Type B pancreatic cell (in vitro differentiated cells): ENCODE measurements at regions not wholly inside any gene's neighbourhood (a gene's known extent, or its start where the extent isn't known, plus 50 kb on each side); places are given as distances from the start of the nearest gene placed in this dataset.

Experiments
- DNase-seq: peaks from one replicate; pipeline ENCODE4 v3.0.0; 2021; ENCODE audit warnings: mixed read lengths; ENCODE audit not compliant: unreplicated experiment; ENCODE audit errors: extremely low spot score
- H3K27ac Mint-ChIP-seq: 2 replicates; pipeline ENCODE4 v1.8.0; 2021; ENCODE audit warnings: mild to moderate bottlenecking, mixed read lengths
- H3K27me3 Mint-ChIP-seq: 2 replicates; pipeline ENCODE4 v1.8.0; 2021; ENCODE audit warnings: mixed read lengths
- H3K36me3 Mint-ChIP-seq: 2 replicates; pipeline ENCODE4 v1.8.0; 2021; ENCODE audit warnings: mixed read lengths
- H3K4me1 Mint-ChIP-seq: one replicate; pipeline ENCODE4 v1.8.0; 2021; ENCODE audit warnings: mixed read lengths; ENCODE audit not compliant: unreplicated experiment
- H3K4me3 Mint-ChIP-seq: 2 replicates; pipeline ENCODE4 v1.8.0; 2021; ENCODE audit warnings: mild to moderate bottlenecking, mixed read lengths
- H3K9me3 Mint-ChIP-seq: 2 replicates; pipeline ENCODE4 v1.8.0; 2021; ENCODE audit warnings: mixed read lengths
- TF ChIP-seq, protein P1 (sequence below): fragments of 200-600 bp; sonication (generic); conservative IDR thresholded peaks from 2 replicates; pipeline ENCODE4 v1.5.0; 2021; ENCODE audit warnings: antibody characterized with exemption, mild to moderate bottlenecking

DNA sequence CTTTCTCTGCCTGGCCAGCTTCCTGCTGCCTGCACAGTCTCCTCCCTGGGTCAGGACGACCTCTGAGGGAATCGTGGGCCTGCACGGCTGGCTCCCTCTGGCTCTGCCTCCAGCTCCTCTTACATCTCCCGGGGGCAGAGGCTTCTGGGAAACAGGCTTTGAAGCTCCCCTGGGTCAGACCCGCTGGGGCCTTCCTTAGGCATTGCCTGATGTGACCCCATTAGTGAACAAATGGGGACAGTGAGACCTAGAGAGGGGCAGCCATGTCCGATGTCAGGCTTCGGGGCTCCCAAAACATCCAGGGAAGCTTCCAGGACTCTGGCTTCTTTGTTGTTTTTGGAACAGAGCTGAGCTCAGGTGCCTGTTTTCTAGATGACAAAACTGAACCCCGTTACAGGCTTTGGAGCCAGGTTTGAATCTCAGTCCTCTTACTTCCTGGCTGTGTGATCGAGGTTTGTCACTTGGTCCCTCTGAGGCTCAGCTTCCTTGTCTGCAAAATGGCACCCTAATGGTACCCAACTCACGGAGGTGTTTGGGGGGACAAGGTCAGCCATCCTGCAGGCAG, 94.3 kb downstream of the CEBPB start:
- H3K27me3 Mint-ChIP-seq: no peaks in the 10 kb centered on the region
- H3K27ac Mint-ChIP-seq: peak overlapping the region; percentile 73

DNA sequence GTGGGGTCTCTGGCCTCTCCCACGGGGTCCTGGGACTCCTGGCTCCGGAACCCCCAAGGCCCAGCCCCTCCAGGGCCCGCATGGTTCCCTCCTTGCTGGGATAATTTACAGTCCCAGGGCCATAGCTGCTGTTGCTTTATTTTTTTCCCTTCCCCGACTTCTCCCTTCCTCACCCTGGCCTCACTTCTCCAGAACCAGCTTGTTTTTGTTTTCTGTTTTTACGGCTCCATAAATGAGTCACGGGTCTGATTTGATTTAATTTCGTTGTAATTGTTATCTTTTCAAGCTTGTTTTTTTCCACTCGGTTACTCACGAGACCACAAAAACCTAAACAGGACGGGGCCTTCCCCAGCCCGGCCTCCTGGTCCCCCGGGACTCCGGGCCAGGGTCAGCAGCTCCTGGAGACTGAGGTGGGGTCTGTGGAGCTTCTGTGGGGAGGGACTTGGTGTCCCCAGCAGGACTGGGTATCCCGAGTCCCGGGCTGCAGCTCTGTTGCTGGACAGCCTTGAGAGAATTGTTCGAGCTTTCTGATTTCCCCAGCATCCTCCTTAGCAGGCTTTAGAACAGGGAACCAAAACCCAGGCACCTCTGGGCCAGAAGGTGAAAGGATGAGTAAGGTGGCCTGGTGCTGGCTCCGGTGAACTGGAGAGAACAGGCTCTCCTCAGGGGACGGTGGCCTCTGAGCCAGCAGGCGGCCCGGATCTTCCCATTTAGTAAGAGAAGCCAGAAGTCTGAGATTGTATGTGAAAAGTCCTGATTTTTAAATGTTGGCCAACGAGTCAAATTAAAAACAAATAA, 94.9 kb downstream of the CEBPB start:
- DNase-seq: no peak
- H3K27me3 Mint-ChIP-seq: no peaks in the 10 kb centered on the region
- no peaks in the 10 kb centered on the region for H3K9me3 Mint-ChIP-seq
- no peak overlapping the region for H3K4me3 Mint-ChIP-seq
- peaks cover 30% of the 10 kb centered on the region for H3K4me1 Mint-ChIP-seq
- H3K36me3 Mint-ChIP-seq: no peaks in the 10 kb centered on the region
- H3K27ac Mint-ChIP-seq: peak overlapping the region; percentile 15
- TF ChIP-seq, protein P1, sequence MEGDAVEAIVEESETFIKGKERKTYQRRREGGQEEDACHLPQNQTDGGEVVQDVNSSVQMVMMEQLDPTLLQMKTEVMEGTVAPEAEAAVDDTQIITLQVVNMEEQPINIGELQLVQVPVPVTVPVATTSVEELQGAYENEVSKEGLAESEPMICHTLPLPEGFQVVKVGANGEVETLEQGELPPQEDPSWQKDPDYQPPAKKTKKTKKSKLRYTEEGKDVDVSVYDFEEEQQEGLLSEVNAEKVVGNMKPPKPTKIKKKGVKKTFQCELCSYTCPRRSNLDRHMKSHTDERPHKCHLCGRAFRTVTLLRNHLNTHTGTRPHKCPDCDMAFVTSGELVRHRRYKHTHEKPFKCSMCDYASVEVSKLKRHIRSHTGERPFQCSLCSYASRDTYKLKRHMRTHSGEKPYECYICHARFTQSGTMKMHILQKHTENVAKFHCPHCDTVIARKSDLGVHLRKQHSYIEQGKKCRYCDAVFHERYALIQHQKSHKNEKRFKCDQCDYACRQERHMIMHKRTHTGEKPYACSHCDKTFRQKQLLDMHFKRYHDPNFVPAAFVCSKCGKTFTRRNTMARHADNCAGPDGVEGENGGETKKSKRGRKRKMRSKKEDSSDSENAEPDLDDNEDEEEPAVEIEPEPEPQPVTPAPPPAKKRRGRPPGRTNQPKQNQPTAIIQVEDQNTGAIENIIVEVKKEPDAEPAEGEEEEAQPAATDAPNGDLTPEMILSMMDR: no peak

More for the DNA sequence above, 94.3 kb downstream of the CEBPB start:
- Mint-ChIP-seq H3K4me1 (peaks cover 30% of the 10 kb centered on the region), H3K9me3 (no peaks in the 10 kb centered on the region), H3K36me3 (no peaks in the 10 kb centered on the region), H3K4me3 (no peak overlapping the region)
- DNase-seq: no peak
- TF ChIP-seq, protein P1: no peak

DNA sequence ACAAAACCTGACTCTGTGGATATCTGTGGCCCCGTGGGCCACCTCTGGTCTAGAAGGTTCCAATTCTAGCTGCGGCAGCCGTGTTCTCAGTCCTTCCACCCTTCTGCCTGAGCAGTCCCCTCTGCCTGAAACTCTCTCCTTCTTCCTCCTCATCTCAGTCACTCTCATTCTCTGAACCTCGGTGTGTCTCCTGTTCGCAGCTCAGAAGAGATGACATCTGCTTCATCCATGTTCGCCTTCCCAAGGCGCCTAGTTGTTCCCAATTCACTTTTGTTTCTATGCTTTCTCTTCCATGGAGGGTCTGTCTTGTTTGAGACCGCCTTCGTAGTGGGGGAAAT, 95.5 kb downstream of the CEBPB start:
- H3K36me3 Mint-ChIP-seq: no peaks in the 10 kb centered on the region
- peaks cover 30% of the 10 kb centered on the region for H3K4me1 Mint-ChIP-seq
- TF ChIP-seq, protein P1: no peak
- no peaks in the 10 kb centered on the region for H3K27me3 Mint-ChIP-seq
- H3K4me3 Mint-ChIP-seq: peak overlapping the region; percentile 7
- peak overlapping the region; percentile 15 for H3K27ac Mint-ChIP-seq
- no peaks in the 10 kb centered on the region for H3K9me3 Mint-ChIP-seq
- DNase-seq: no peak

DNA sequence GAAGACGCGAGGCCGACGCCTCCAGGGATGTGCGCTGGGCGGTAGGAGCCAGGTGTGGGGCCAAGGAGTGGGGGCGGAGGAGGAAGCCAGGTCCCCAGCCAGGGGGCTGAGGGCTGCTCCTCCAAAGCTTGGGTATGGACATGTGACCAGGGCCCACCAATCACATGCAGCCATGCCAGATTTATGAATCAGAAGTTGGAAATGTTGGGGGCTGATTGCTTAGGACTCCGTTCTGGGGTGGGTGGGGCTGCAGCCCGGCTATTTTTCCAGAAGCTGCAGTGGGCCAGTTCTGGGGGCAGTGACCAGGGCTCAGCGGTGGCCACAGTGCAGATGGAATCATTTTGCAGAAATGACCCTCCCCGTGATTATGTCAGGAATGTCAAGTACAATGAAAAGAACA, 96.0 kb downstream of the CEBPB start:
- Mint-ChIP-seq H3K27ac (peak overlapping the region; percentile 15), H3K4me1 (peaks cover 30% of the 10 kb centered on the region), H3K27me3 (no peaks in the 10 kb centered on the region), H3K36me3 (no peaks in the 10 kb centered on the region), H3K4me3 (peak overlapping the region; percentile 7), H3K9me3 (no peaks in the 10 kb centered on the region)
- DNase-seq: no peak
- TF ChIP-seq, protein P1: no peak

DNA sequence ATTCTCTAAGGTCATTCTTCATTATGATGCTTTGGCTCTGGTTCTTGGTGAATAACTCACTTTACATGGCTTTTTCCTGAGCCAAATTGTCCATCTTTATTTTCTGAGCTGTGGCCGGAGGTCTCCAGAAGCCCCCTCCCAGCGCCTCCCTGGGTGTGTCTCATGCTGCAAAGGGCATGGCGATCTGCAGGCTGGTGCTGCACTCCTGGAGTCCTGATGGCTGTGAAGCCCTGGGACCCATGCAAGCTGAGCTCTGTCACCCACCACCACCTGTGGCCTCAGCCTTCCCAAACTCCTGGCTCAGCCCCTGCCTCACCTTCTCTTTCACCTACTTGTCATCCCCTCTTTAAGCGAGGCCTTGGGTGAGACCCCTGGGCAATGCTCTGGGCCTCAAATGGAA, 96.9 kb downstream of the CEBPB start:
- Mint-ChIP-seq H3K36me3 (no peaks in the 10 kb centered on the region), H3K27ac (no peak overlapping the region), H3K9me3 (no peaks in the 10 kb centered on the region), H3K4me3 (no peak overlapping the region), H3K27me3 (no peaks in the 10 kb centered on the region), H3K4me1 (peaks cover 30% of the 10 kb centered on the region)
- TF ChIP-seq, protein P1: no peak
- DNase-seq: no peak
